Endodermal cell (in vitro differentiated cells): ENCODE measurements at regions not wholly inside any gene's neighbourhood (a gene's known extent, or its start where the extent isn't known, plus 50 kb on each side); places are given as distances from the start of the nearest gene placed in this dataset.
A peak's percentile ranks its signal among the peaks of the same experiment; 100 is the strongest.

Experiments
- DNase-seq: peaks from one replicate; pipeline ENCODE4 v3.0.0-alpha.2; 2017
- H3K27ac ChIP-seq: 2 replicates; pipeline ENCODE4 v1.5.1; 2013; ENCODE audit warnings: mild to moderate bottlenecking, low read depth, low read length, moderate library complexity
- H3K27me3 ChIP-seq: 2 replicates; pipeline ENCODE4 v1.6.1; 2013; ENCODE audit warnings: mild to moderate bottlenecking, low read length, moderate library complexity; ENCODE audit not compliant: insufficient read depth, control insufficient read depth, poor library complexity, severe bottlenecking
- H3K36me3 ChIP-seq: 2 replicates; pipeline ENCODE4 v1.7.0; 2013; ENCODE audit warnings: mild to moderate bottlenecking, low read length, moderate library complexity; ENCODE audit not compliant: control insufficient read depth, insufficient read depth
- H3K4me1 ChIP-seq: one replicate; pipeline ENCODE4 v1.7.0; 2013; ENCODE audit warnings: low read length; ENCODE audit not compliant: control insufficient read depth, insufficient read depth
- H3K4me3 ChIP-seq: 2 replicates; pipeline ENCODE4 v1.5.1; 2013; ENCODE audit warnings: mild to moderate bottlenecking, low read length, moderate library complexity
- H3K9ac ChIP-seq: 2 replicates; pipeline ENCODE4 v1.6.1; 2013; ENCODE audit warnings: mild to moderate bottlenecking, low read length, moderate library complexity; ENCODE audit not compliant: poor library complexity, severe bottlenecking; ENCODE audit errors: extremely low read depth
- H3K9me3 ChIP-seq: 2 replicates; pipeline ENCODE4 v1.6.1; 2013; ENCODE audit warnings: mild to moderate bottlenecking, low read length, moderate library complexity; ENCODE audit not compliant: control insufficient read depth
- H3K27ac Mint-ChIP-seq: 2 replicates; pipeline ENCODE4 v1.8.0; 2020; ENCODE audit warnings: mixed read lengths
- H3K27me3 Mint-ChIP-seq: 2 replicates; pipeline ENCODE4 v1.8.0; 2021; ENCODE audit warnings: mild to moderate bottlenecking, mixed read lengths; ENCODE audit not compliant: insufficient read depth
- H3K36me3 Mint-ChIP-seq: 2 replicates; pipeline ENCODE4 v1.8.0; 2020; ENCODE audit warnings: low read depth, mixed read lengths
- H3K4me1 Mint-ChIP-seq: 2 replicates; pipeline ENCODE4 v1.8.0; 2020; ENCODE audit warnings: mixed read lengths
- H3K4me3 Mint-ChIP-seq: 2 replicates; pipeline ENCODE4 v1.8.0; 2020; ENCODE audit warnings: mild to moderate bottlenecking, moderate library complexity, mixed read lengths
- H3K9me3 Mint-ChIP-seq: 2 replicates; pipeline ENCODE4 v1.8.0; 2020; ENCODE audit warnings: mild to moderate bottlenecking, mixed read lengths
- WGBS, 2 experiments: methylation state at CpG; one replicate each; pipeline versions ENCODE4 v1.1.5 to v1.1.7; 2013; ENCODE audit warnings: missing lambda C conversion rate in 2 of 2, mixed read lengths in 1 of 2; ENCODE audit not compliant: insufficient coverage in 1 of 2, insufficient read length in 1 of 2; 5-methylcytosine and 5-hydroxymethylcytosine counted together
- TF ChIP-seq, protein P1 (sequence below): fragments of 200-600 bp; sonication (generic); conservative IDR thresholded peaks from 2 replicates; pipeline ENCODE4 v1.5.0; 2021; ENCODE audit warnings: antibody characterized with exemption, mild to moderate bottlenecking

DNA sequence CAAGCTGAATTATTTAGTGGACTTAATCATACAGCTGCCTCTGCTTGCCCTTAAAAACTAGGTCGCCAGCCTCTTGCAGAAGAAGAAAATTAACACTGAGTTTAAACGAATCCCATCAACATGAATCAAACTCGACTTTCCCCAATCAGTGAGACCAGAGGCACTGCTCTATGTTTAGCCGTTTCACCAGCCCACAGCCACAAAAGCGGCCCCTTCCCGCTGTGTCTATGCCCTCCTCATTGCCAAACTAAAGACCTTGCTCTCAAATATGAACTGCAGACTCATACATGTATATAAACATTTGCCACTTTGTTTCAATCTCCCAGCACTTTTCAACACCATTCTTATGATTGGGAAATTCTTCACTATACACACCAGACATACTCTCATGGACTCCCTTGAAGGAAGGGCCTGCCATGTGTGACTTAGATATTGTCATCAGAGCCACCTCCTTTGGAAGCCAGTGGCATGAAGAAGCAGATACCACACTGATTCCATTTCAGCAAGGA is 105.8 kb upstream of the ADGRF1 start:
- peaks cover 32% of the 10 kb centered on the region for H3K4me1 ChIP-seq
- TF ChIP-seq, protein P1, sequence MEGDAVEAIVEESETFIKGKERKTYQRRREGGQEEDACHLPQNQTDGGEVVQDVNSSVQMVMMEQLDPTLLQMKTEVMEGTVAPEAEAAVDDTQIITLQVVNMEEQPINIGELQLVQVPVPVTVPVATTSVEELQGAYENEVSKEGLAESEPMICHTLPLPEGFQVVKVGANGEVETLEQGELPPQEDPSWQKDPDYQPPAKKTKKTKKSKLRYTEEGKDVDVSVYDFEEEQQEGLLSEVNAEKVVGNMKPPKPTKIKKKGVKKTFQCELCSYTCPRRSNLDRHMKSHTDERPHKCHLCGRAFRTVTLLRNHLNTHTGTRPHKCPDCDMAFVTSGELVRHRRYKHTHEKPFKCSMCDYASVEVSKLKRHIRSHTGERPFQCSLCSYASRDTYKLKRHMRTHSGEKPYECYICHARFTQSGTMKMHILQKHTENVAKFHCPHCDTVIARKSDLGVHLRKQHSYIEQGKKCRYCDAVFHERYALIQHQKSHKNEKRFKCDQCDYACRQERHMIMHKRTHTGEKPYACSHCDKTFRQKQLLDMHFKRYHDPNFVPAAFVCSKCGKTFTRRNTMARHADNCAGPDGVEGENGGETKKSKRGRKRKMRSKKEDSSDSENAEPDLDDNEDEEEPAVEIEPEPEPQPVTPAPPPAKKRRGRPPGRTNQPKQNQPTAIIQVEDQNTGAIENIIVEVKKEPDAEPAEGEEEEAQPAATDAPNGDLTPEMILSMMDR: no peak
- H3K27ac Mint-ChIP-seq: no peak overlapping the region

DNA sequence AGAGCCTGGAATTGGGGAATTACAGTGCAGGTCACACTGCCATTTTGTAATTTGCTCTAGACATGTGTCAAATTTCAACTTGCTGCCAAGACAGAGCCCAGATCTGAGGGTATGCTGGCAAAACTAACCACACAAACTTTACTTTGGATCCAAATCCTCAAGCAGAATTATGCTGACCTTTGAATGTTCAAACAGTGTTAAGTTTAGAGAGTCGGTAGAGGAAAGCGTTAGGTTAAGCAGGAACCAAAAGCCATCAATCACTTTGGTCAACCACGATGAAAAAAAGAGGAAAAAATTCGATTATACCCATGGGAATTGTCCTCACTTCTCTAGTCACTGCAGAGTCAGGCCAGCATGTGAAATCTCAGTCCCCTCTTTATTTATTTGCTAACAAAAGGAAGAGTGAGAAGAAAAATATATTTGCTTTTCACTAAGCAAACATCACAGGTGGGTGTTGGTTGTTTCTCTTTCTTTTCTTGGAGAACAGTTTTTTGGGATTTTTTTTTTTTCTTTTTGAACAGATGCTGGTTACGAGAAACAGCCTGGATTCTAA is 105.1 kb upstream of the ADGRF1 start:
- no peak overlapping the region for H3K27ac Mint-ChIP-seq

More for the DNA sequence above, 105.8 kb upstream of the ADGRF1 start:
- Histone ChIP-seq H3K27ac (no peak overlapping the region), H3K27me3 (no peaks in the 10 kb centered on the region), H3K9me3 (no peaks in the 10 kb centered on the region), H3K9ac (no peak overlapping the region), H3K36me3 (no peaks in the 10 kb centered on the region), H3K4me3 (no peak overlapping the region)
- Mint-ChIP-seq H3K27me3 (no peaks in the 10 kb centered on the region), H3K4me1 (peaks cover 34% of the 10 kb centered on the region), H3K9me3 (peaks cover 2% of the 10 kb centered on the region), H3K36me3 (no peaks in the 10 kb centered on the region), H3K4me3 (no peak overlapping the region)
- DNase-seq: no peak
- WGBS, 2 experiments: 87 to 95% methylated on average over 6 of the region's 6 CpGs

GRCh38 chr6:47146431-47147174 is 104.5 kb upstream of the ADGRF1 start:
- peaks cover 6% of the 10 kb centered on the region for H3K9me3 Mint-ChIP-seq
- Histone ChIP-seq H3K9ac (no peak overlapping the region), H3K4me1 (peaks cover 23% of the 10 kb centered on the region), H3K4me3 (no peak overlapping the region), H3K27me3 (no peaks in the 10 kb centered on the region), H3K27ac (peak overlapping the region; percentile 42), H3K9me3 (peaks cover 8% of the 10 kb centered on the region), H3K36me3 (no peaks in the 10 kb centered on the region)
- peaks cover 28% of the 10 kb centered on the region for H3K4me1 Mint-ChIP-seq
- TF ChIP-seq, protein P1: no peak
- peak; percentile 55 for DNase-seq
- no peak overlapping the region for H3K4me3 Mint-ChIP-seq
- H3K27ac Mint-ChIP-seq: no peak overlapping the region
- H3K36me3 Mint-ChIP-seq: no peaks in the 10 kb centered on the region
- 68% methylated on average over 2 of the region's 2 CpGs; no CpG with 5 or more reads in 1 of the 2 experiments for WGBS, 2 experiments
- no peaks in the 10 kb centered on the region for H3K27me3 Mint-ChIP-seq

More for the DNA sequence above, 105.1 kb upstream of the ADGRF1 start:
- no peaks in the 10 kb centered on the region for H3K27me3 ChIP-seq
- peaks cover 6% of the 10 kb centered on the region for H3K9me3 ChIP-seq
- TF ChIP-seq, protein P1: no peak
- H3K9ac ChIP-seq: no peak overlapping the region
- Mint-ChIP-seq H3K27me3 (no peaks in the 10 kb centered on the region), H3K4me1 (peaks cover 28% of the 10 kb centered on the region), H3K4me3 (no peak overlapping the region), H3K9me3 (peaks cover 6% of the 10 kb centered on the region), H3K36me3 (no peaks in the 10 kb centered on the region)
- H3K4me1 ChIP-seq: peaks cover 26% of the 10 kb centered on the region
- WGBS, 2 experiments: 73 to 74% methylated on average over 3 to 4 of the region's 5 CpGs
- DNase-seq: no peak
- no peak overlapping the region for H3K27ac ChIP-seq
- no peaks in the 10 kb centered on the region for H3K36me3 ChIP-seq
- H3K4me3 ChIP-seq: no peak overlapping the region
